DOHH2 (cell line): ENCODE measurements at regions not wholly inside any gene's neighbourhood (a gene's known extent, or its start where the extent isn't known, plus 50 kb on each side); places are given as distances from the start of the nearest gene placed in this dataset.

Experiments used
- H3F3A ChIP-seq: fragments of 200-600 bp; sonication (generic), shearing (Covaris generic); 2 replicates; pipeline ENCODE4 v1.6.0; 2016; ENCODE audit warnings: antibody characterized with exemption, mild to moderate bottlenecking; ENCODE audit not compliant: control insufficient read depth, insufficient read depth
- H3K27ac ChIP-seq: fragments of 200-600 bp; sonication (generic); 2 replicates; pipeline ENCODE4 v1.5.1; 2014; ENCODE audit warnings: low read depth, mild to moderate bottlenecking, low read length, moderate library complexity
- H3K27me3 ChIP-seq: fragments of 200-600 bp; sonication (generic); 2 replicates; pipeline ENCODE4 v1.6.1; 2014; ENCODE audit warnings: mild to moderate bottlenecking, low read length, mixed read lengths; ENCODE audit not compliant: control insufficient read depth
- H3K36me3 ChIP-seq: fragments of 200-600 bp; sonication (generic); 2 replicates; pipeline ENCODE4 v1.6.1; 2014; ENCODE audit warnings: mild to moderate bottlenecking, low read length, moderate library complexity, mixed read lengths; ENCODE audit not compliant: control insufficient read depth
- H3K4me1 ChIP-seq: fragments of 200-600 bp; sonication (generic); 2 replicates; pipeline ENCODE4 v1.6.1; 2014; ENCODE audit warnings: mild to moderate bottlenecking, low read length, mixed read lengths; ENCODE audit not compliant: control insufficient read depth
- H3K4me2 ChIP-seq: fragments of 200-600 bp; sonication (generic); 2 replicates; pipeline ENCODE4 v1.6.0; 2014; ENCODE audit warnings: mild to moderate bottlenecking, low read length, moderate library complexity
- H3K4me3 ChIP-seq: fragments of 200-600 bp; sonication (generic); 2 replicates; pipeline ENCODE4 v1.5.1; 2014; ENCODE audit warnings: mild to moderate bottlenecking, low read length, mixed read lengths
- H3K79me2 ChIP-seq: fragments of 200-600 bp; sonication (generic); 2 replicates; pipeline ENCODE4 v1.6.1; 2014; ENCODE audit warnings: mild to moderate bottlenecking, low read length, mixed read lengths; ENCODE audit not compliant: control insufficient read depth
- H3K9me2 ChIP-seq: fragments of 200-600 bp; sonication (generic); replicated peaks from 2 replicates; pipeline ENCODE4 v1.6.1; 2014; ENCODE audit warnings: mild to moderate bottlenecking, low read length, mixed read lengths; ENCODE audit not compliant: control insufficient read depth
- H3K9me3 ChIP-seq: fragments of 200-600 bp; sonication (generic); 2 replicates; pipeline ENCODE4 v1.6.1; 2014; ENCODE audit warnings: antibody characterized with exemption, low read length, mixed read lengths; ENCODE audit not compliant: control insufficient read depth, insufficient read depth
- H4K20me1 ChIP-seq: fragments of 200-600 bp; sonication (generic); 2 replicates; pipeline ENCODE4 v1.6.0; 2014; ENCODE audit warnings: low read depth, mild to moderate bottlenecking, antibody characterized with exemption, low read length, moderate library complexity; ENCODE audit not compliant: control insufficient read depth, insufficient read depth
- CTCF ChIP-seq: fragments of 200-600 bp; sonication (generic); IDR thresholded peaks from one replicate; pipeline ENCODE4 v1.5.1; 2014; ENCODE audit warnings: antibody characterized with exemption, mild to moderate bottlenecking, low read depth, low read length; ENCODE audit not compliant: poor library complexity, severe bottlenecking
- EZH2phosphoT487 ChIP-seq: fragments of 200-600 bp; sonication (generic); IDR thresholded peaks from 2 replicates; pipeline ENCODE4 v1.6.1; 2017; ENCODE audit warnings: borderline replicate concordance, mild to moderate bottlenecking, antibody characterized with exemption, low read length, moderate library complexity, mixed read lengths

GRCh38 chr9:78830301-78830700, 533.4 kb downstream of the PSAT1 start:
- Histone ChIP-seq H3F3A (no peaks in the 10 kb centered on the region), H3K9me2 (no peaks in the 10 kb centered on the region)

DNA sequence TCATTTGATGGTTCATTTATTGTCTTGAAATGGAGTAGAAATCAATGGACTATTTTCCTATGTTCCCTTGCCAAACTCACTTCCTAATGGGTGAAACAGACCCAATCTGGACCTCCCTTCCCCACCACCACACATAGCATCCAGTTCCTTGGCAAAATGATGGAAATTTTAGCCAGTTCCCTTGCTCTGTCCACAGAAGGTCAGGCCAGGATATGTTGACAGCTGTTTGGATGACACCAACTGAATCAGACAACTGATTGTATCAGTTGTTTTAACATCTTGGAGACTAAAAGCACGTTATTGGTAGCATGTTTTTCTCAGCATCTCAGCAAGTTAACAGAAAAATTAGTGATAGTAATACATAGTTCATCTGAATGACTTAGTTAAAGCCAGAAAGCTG, 534.8 kb downstream of the PSAT1 start:
- no peak overlapping the region for H3K4me3 ChIP-seq
- H3K36me3 ChIP-seq = no peaks in the 10 kb centered on the region
- H3K4me1 ChIP-seq = no peaks in the 10 kb centered on the region
- H3K79me2 ChIP-seq = no peaks in the 10 kb centered on the region
- no peaks in the 10 kb centered on the region for H3F3A ChIP-seq
- H4K20me1 ChIP-seq = no peaks in the 10 kb centered on the region
- H3K9me3 ChIP-seq = no peaks in the 10 kb centered on the region
- H3K9me2 ChIP-seq = no peaks in the 10 kb centered on the region
- H3K27me3 ChIP-seq = no peaks in the 10 kb centered on the region
- no peak overlapping the region for H3K27ac ChIP-seq
- no peak overlapping the region for H3K4me2 ChIP-seq
- TF ChIP-seq EZH2phosphoT487 = no peak
- no peak for TF ChIP-seq CTCF

More at GRCh38 chr9:78830301-78830700, 533.4 kb downstream of the PSAT1 start:
- TF ChIP-seq CTCF = no peak
- TF ChIP-seq EZH2phosphoT487 = no peak
- Histone ChIP-seq H3K9me3 (no peaks in the 10 kb centered on the region), H4K20me1 (no peaks in the 10 kb centered on the region), H3K36me3 (no peaks in the 10 kb centered on the region), H3K79me2 (no peaks in the 10 kb centered on the region), H3K27ac (no peak overlapping the region), H3K4me1 (no peaks in the 10 kb centered on the region), H3K27me3 (no peaks in the 10 kb centered on the region), H3K4me2 (no peak overlapping the region), H3K4me3 (no peak overlapping the region)

DNA sequence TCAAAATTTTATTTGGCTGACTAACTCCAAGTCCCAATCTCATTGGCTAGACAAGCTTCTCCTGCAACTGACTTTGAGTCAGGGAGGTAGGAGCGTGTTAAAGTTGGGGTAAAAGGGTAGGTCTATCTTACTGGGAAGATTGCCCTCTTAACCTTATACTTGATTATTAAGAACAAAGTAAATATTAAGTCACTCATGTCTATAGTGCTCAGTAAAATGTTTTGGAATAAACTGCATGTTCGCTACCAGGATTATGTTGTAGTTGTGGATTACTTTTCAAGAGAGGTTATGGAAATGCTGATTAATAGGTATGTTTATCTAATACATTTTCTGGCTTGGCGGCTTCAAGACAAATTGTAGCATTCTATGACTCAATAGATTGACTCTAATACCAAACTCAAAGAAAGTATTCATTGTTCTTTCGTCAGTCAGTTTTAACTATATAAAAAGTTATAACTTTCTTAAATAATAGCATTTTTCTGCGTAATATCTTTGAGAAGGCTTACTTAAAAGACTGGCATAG, 539.1 kb downstream of the PSAT1 start:
- Histone ChIP-seq H3K27ac (no peak overlapping the region), H3K79me2 (no peaks in the 10 kb centered on the region), H4K20me1 (no peaks in the 10 kb centered on the region), H3K9me3 (no peaks in the 10 kb centered on the region), H3K4me2 (no peak overlapping the region), H3K4me3 (no peak overlapping the region), H3K27me3 (no peaks in the 10 kb centered on the region), H3F3A (no peaks in the 10 kb centered on the region), H3K9me2 (no peaks in the 10 kb centered on the region), H3K36me3 (no peaks in the 10 kb centered on the region), H3K4me1 (no peaks in the 10 kb centered on the region)
- TF ChIP-seq CTCF (no peak), EZH2phosphoT487 (no peak)
